ENCODE measurements at regions not wholly inside any gene's neighbourhood (a gene's known extent, or its start where the extent isn't known, plus 50 kb on each side); places are given as distances from the start of the nearest gene placed in this dataset.

DNA sequence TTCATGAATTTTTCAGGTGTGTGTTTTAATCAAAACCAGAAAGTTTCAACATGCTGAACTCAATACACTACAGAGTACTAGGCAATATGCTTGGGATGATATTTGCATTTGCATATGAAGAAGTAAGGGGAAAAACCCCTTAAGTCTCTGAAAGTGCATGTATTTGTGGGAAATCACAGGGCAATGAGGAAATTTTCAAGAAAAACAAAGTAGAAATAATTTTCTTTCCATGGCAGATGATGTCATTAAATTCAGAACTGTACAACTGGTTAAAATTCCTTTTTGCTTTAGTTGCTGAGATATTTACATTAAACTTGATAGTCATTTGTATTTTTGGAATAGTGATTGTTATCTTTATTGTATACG is 294.0 kb upstream of the TBC1D5 start:
- TF ChIP-seq POLR2A (IDR thresholded peaks at IDR 0.05): no peak
- TF ChIP-seq, protein P1, sequence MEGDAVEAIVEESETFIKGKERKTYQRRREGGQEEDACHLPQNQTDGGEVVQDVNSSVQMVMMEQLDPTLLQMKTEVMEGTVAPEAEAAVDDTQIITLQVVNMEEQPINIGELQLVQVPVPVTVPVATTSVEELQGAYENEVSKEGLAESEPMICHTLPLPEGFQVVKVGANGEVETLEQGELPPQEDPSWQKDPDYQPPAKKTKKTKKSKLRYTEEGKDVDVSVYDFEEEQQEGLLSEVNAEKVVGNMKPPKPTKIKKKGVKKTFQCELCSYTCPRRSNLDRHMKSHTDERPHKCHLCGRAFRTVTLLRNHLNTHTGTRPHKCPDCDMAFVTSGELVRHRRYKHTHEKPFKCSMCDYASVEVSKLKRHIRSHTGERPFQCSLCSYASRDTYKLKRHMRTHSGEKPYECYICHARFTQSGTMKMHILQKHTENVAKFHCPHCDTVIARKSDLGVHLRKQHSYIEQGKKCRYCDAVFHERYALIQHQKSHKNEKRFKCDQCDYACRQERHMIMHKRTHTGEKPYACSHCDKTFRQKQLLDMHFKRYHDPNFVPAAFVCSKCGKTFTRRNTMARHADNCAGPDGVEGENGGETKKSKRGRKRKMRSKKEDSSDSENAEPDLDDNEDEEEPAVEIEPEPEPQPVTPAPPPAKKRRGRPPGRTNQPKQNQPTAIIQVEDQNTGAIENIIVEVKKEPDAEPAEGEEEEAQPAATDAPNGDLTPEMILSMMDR (IDR thresholded peaks at IDR 0.05 in 8 of 11, conservative IDR thresholded peaks at IDR 0.05 in 3 of 11): no peak
